ENCODE measurements at regions not wholly inside any gene's neighbourhood (a gene's known extent, or its start where the extent isn't known, plus 50 kb on each side); places are given as distances from the start of the nearest gene placed in this dataset.

DNA sequence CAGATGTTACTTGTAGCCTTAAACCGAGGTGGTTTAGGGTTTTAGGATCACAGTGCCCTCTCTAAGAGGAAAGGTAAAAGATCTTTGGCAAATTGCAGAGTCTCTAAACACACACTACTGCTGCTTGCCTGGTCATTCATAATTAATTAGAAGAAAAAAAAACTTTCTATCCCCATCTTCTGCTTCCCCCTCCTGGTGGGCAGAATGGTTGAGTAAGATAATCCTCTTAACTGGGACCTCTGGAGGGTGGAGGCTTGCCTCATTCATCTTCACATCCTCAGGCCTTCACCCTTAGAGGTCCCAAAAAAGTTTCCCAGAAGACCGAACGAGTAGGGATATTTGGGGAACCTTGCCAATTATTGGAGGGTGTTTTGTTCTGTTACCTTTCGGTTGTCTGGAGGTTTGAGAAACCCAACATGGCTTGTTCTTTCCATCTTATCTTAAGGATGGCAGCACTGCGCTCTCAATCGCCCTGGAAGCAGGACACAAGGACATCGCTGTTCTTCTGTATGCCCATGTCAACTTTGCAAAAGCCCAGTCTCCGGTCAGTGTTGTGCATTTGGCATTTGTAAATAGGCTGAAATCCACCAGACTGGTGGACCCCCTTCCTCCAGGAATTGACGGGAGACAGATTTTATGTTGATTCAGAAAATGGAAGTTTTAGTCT, 97.3 kb upstream of the DMRT1 start:
- H3K23ac ChIP-seq (ENCODE audit: low read depth, low read length), result no peak overlapping the region
- peaks cover 52% of the 10 kb centered on the region for H3K36me3 ChIP-seq (ENCODE audit: control insufficient read depth, insufficient read depth, low read length)
- no peak for DNase-seq
- no peaks in the 10 kb centered on the region for H4K20me1 ChIP-seq (ENCODE audit: insufficient read depth, low read length)
- WGBS, 2 experiments (ENCODE audit: extremely low coverage in 2 of 2, insufficient read length in 1 of 2), result 100% methylated on average over 3 of the region's 9 CpGs; no CpG with 5 or more reads in 1 of the 2 experiments
- no peak overlapping the region for H2BK15ac ChIP-seq (ENCODE audit: low read depth, low read length)
- dilution Hi-C loops (cut with HindIII; ENCODE audit: low sequenced_read_pairs, unreplicated experiment) (no loop called here), intact Hi-C loops (cut with micrococcal nuclease) (no loop called here), in situ Hi-C loops (cut with MboI; ENCODE audit: low sequenced_read_pairs) (no loop called here)
- no peak overlapping the region for H3K4me3 ChIP-seq (ENCODE audit: insufficient read depth, low read depth, low read length)
- H3K27me3 ChIP-seq (ENCODE audit: control insufficient read depth, insufficient read depth, low read length), result no peaks in the 10 kb centered on the region
- ATAC-seq (ENCODE audit: low read depth), result no peak
- H3K4me2 ChIP-seq (ENCODE audit: low read depth, low read length), result no peak overlapping the region
- no peak overlapping the region for H3K9ac ChIP-seq (ENCODE audit: low read depth, low read length)
- no peak overlapping the region for H2AK5ac ChIP-seq (ENCODE audit: low read depth, low read length)
- no peak overlapping the region for H4K8ac ChIP-seq (ENCODE audit: low read depth in 2 of 2, low read length in 2 of 2)
- POLR2A ChIA-PET (ENCODE audit: unreplicated experiment), result no interaction called here
- CTCF ChIA-PET, result no interaction called here
- H3K4ac ChIP-seq (ENCODE audit: low read depth, low read length), result no peak overlapping the region
- H3K9me1 ChIP-seq (ENCODE audit: insufficient read depth, low read length), result peaks cover 23% of the 10 kb centered on the region
- no peak overlapping the region for H4K5ac ChIP-seq (ENCODE audit: low read depth, low read length)
- no peaks in the 10 kb centered on the region for H3K9me3 ChIP-seq (ENCODE audit: control insufficient read depth, insufficient read depth, low read length)
- no peak overlapping the region for H2BK5ac ChIP-seq (ENCODE audit: low read depth, low read length, poor library complexity, severe bottlenecking)
- H3K18ac ChIP-seq (ENCODE audit: low read depth, low read length), result no peak overlapping the region
- no peak overlapping the region for H2AK9ac ChIP-seq (replicated peaks; ENCODE audit: low read depth, low read length, poor library complexity)
- TF ChIP-seq BHLHE40 (IDR thresholded peaks at IDR 0.05; ENCODE audit: low read depth, low read length) (no peak), MAZ (IDR thresholded peaks at IDR 0.05; ENCODE audit: borderline replicate concordance, low read depth, low read length) (no peak), USF2 (IDR thresholded peaks at IDR 0.05; ENCODE audit: low read depth, low read length) (no peak), FOS (IDR thresholded peaks at IDR 0.05; ENCODE audit: low read depth, low read length) (no peak), RFX5 (IDR thresholded peaks at IDR 0.05; ENCODE audit: low read depth, low read length) (no peak), CHD1 (IDR thresholded peaks at IDR 0.05; ENCODE audit: low read depth, low read length) (no peak), NFE2L2 (IDR thresholded peaks at IDR 0.05; ENCODE audit: low read depth, low read length) (no peak), RCOR1 (IDR thresholded peaks at IDR 0.05; ENCODE audit: insufficient replicate concordance, low read length) (no peak), SMC3 (IDR thresholded peaks at IDR 0.05; ENCODE audit: low read depth, low read length) (no peak), MXI1 (IDR thresholded peaks at IDR 0.05; ENCODE audit: borderline replicate concordance, low read depth, low read length) (no peak), RAD21 (IDR thresholded peaks at IDR 0.05; ENCODE audit: low read length) (no peak), MAFK (IDR thresholded peaks at IDR 0.05; ENCODE audit: low read depth, low read length) (no peak), CEBPB (IDR thresholded peaks at IDR 0.05; ENCODE audit: low read depth, low read length) (no peak)
- TF ChIP-seq, protein P1, sequence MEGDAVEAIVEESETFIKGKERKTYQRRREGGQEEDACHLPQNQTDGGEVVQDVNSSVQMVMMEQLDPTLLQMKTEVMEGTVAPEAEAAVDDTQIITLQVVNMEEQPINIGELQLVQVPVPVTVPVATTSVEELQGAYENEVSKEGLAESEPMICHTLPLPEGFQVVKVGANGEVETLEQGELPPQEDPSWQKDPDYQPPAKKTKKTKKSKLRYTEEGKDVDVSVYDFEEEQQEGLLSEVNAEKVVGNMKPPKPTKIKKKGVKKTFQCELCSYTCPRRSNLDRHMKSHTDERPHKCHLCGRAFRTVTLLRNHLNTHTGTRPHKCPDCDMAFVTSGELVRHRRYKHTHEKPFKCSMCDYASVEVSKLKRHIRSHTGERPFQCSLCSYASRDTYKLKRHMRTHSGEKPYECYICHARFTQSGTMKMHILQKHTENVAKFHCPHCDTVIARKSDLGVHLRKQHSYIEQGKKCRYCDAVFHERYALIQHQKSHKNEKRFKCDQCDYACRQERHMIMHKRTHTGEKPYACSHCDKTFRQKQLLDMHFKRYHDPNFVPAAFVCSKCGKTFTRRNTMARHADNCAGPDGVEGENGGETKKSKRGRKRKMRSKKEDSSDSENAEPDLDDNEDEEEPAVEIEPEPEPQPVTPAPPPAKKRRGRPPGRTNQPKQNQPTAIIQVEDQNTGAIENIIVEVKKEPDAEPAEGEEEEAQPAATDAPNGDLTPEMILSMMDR (conservative IDR thresholded peaks at IDR 0.05; ENCODE audit: low read depth, low read length), result no peak
- TF ChIP-seq, protein P2, sequence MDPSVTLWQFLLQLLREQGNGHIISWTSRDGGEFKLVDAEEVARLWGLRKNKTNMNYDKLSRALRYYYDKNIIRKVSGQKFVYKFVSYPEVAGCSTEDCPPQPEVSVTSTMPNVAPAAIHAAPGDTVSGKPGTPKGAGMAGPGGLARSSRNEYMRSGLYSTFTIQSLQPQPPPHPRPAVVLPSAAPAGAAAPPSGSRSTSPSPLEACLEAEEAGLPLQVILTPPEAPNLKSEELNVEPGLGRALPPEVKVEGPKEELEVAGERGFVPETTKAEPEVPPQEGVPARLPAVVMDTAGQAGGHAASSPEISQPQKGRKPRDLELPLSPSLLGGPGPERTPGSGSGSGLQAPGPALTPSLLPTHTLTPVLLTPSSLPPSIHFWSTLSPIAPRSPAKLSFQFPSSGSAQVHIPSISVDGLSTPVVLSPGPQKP (IDR thresholded peaks at IDR 0.05; ENCODE audit: borderline replicate concordance, low read depth, low read length), result no peak
- no peak overlapping the region for H2BK120ac ChIP-seq (ENCODE audit: low read depth, low read length)
- peaks cover 7% of the 10 kb centered on the region for H3K4me1 ChIP-seq (ENCODE audit: control insufficient read depth, insufficient read depth, low read length)
- no peak overlapping the region for H3K56ac ChIP-seq (ENCODE audit: extremely low read depth, insufficient read depth, low read length)
- H4K91ac ChIP-seq (ENCODE audit: insufficient read depth, low read depth, low read length), result no peak overlapping the region
- H3K14ac ChIP-seq (replicated peaks; ENCODE audit: low read depth, low read length), result no peak overlapping the region
- no peak overlapping the region for H2BK20ac ChIP-seq (ENCODE audit: low read depth, low read length)
- no TSS peak for BruUV-seq (replicated peaks)
- H3K79me1 ChIP-seq (ENCODE audit: low read depth in 1 of 2, low read length in 2 of 2), result peaks cover 9 to 52% of the 10 kb centered on the region in 2 experiments
- H3K27ac ChIP-seq (ENCODE audit: insufficient read depth, low read length), result no peak overlapping the region
- H2AFZ ChIP-seq (replicated peaks; ENCODE audit: low read length, poor library complexity), result no peak overlapping the region

Measured in IMR-90 (cell line).